ENCODE measurements at regions not wholly inside any gene's neighbourhood (a gene's known extent, or its start where the extent isn't known, plus 50 kb on each side); places are given as distances from the start of the nearest gene placed in this dataset.
"Not testable (repeated sequence)": the region's sequence is repeated elsewhere in the genome, so short reads cannot be mapped to it uniquely, and the experiment has no call there.

GRCh38 chr10:22833353-22833752 lies 94.5 kb upstream of the ARMC3 start:
- H3K4me3 ChIP-seq = no peak overlapping the region
- no peaks in the 10 kb centered on the region for H3K36me3 ChIP-seq
- no peaks in the 10 kb centered on the region for H3K4me1 ChIP-seq
- DNase-seq = no peak
- TF ChIP-seq, protein P1, sequence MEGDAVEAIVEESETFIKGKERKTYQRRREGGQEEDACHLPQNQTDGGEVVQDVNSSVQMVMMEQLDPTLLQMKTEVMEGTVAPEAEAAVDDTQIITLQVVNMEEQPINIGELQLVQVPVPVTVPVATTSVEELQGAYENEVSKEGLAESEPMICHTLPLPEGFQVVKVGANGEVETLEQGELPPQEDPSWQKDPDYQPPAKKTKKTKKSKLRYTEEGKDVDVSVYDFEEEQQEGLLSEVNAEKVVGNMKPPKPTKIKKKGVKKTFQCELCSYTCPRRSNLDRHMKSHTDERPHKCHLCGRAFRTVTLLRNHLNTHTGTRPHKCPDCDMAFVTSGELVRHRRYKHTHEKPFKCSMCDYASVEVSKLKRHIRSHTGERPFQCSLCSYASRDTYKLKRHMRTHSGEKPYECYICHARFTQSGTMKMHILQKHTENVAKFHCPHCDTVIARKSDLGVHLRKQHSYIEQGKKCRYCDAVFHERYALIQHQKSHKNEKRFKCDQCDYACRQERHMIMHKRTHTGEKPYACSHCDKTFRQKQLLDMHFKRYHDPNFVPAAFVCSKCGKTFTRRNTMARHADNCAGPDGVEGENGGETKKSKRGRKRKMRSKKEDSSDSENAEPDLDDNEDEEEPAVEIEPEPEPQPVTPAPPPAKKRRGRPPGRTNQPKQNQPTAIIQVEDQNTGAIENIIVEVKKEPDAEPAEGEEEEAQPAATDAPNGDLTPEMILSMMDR (IDR thresholded peaks at IDR 0.05; ENCODE audit: borderline replicate concordance) = no peak
- intact Hi-C loops (cut with micrococcal nuclease) = no loop called here
- no peak overlapping the region for H3K27ac ChIP-seq (replicated peaks)
- H3K9me3 ChIP-seq (replicated peaks) = no peaks in the 10 kb centered on the region
- H3K27me3 ChIP-seq (ENCODE audit: low read depth) = no peaks in the 10 kb centered on the region

DNA sequence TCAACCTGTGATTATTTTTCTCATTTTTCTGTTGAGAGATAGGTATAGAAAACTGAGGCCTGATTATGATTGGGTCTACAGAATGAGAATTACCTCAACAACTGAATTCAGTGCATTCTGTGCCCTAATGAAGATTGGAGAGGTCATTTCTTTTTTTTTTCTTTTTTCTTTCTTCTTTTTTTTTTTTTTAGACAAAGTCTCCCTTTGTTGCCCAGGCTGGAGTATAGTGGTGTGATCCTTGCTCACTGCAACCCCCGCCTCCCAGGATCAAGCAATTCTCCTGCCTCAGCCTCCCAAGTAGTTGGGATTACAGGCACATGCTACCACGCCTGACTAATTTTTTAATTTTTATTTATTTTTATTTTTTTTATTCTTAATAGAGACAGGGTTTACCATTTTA lies 95.0 kb upstream of the ARMC3 start:
- no peaks in the 10 kb centered on the region for H3K4me1 ChIP-seq
- TF ChIP-seq, protein P1 (IDR thresholded peaks at IDR 0.05; ENCODE audit: borderline replicate concordance) = no peak
- intact Hi-C loops (cut with micrococcal nuclease) = no loop called here
- H3K27ac ChIP-seq (replicated peaks) = no peak overlapping the region
- H3K27me3 ChIP-seq (ENCODE audit: low read depth) = no peaks in the 10 kb centered on the region
- H3K36me3 ChIP-seq = no peaks in the 10 kb centered on the region
- no peak for DNase-seq
- no peak overlapping the region for H3K4me3 ChIP-seq
- H3K9me3 ChIP-seq (replicated peaks) = no peaks in the 10 kb centered on the region

- DNase-seq = no peak
- intact Hi-C loops (cut with micrococcal nuclease) = no loop called here
- Histone ChIP-seq H3K9me3 (replicated peaks) (no peaks in the 10 kb centered on the region), H3K36me3 (no peaks in the 10 kb centered on the region), H3K27ac (replicated peaks) (no peak overlapping the region), H3K4me1 (no peaks in the 10 kb centered on the region), H3K27me3 (ENCODE audit: low read depth) (no peaks in the 10 kb centered on the region), H3K4me3 (no peak overlapping the region)
- TF ChIP-seq, protein P1 (IDR thresholded peaks at IDR 0.05; ENCODE audit: borderline replicate concordance) = no peak
These were observed 95.7 kb upstream of the ARMC3 start for GRCh38 chr10:22832066-22832602.

DNA sequence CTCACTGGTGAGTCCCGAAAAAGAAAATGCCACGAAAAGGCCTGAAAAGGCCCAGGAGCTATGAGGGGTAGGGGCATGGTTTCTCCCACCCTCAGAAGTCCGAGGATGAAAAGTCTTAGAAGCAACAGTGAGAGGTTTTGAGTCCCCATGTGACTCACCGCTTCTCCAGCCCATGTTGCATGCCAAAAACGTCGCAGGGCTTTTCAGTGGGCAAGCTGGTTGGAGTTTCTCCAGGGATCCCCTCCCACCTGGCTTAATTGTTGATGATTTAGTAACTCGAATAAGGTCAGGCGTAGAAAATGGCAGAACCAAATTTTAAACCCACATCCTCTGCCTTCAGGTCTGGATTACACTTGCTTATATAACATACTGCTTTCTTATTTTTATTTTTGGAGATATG lies 96.3 kb upstream of the ARMC3 start:
- DNase-seq = no peak
- H3K4me3 ChIP-seq = no peak overlapping the region
- H3K27ac ChIP-seq (replicated peaks) = no peak overlapping the region
- H3K4me1 ChIP-seq = no peaks in the 10 kb centered on the region
- H3K36me3 ChIP-seq = no peaks in the 10 kb centered on the region
- no peaks in the 10 kb centered on the region for H3K27me3 ChIP-seq (ENCODE audit: low read depth)
- H3K9me3 ChIP-seq (replicated peaks) = no peaks in the 10 kb centered on the region
- TF ChIP-seq, protein P1 (IDR thresholded peaks at IDR 0.05; ENCODE audit: borderline replicate concordance) = no peak
- intact Hi-C loops (cut with micrococcal nuclease) = no loop called here

GRCh38 chr10:22828712-22829111 lies 99.1 kb upstream of the ARMC3 start:
- H3K9me3 ChIP-seq (replicated peaks); H3K27me3 ChIP-seq (ENCODE audit: low read depth); intact Hi-C loops (cut with micrococcal nuclease); DNase-seq; H3K36me3 ChIP-seq; H3K4me3 ChIP-seq; H3K4me1 ChIP-seq: not testable (repeated sequence)
- peak overlapping the region; percentile 25 for H3K27ac ChIP-seq (replicated peaks)

GRCh38 chr10:22825841-22826240 lies 102.0 kb upstream of the ARMC3 start:
- H3K27me3 ChIP-seq (ENCODE audit: low read depth) = no peaks in the 10 kb centered on the region
- no peak overlapping the region for H3K4me3 ChIP-seq
- no peaks in the 10 kb centered on the region for H3K36me3 ChIP-seq
- intact Hi-C loops (cut with micrococcal nuclease) = no loop called here
- H3K4me1 ChIP-seq = no peaks in the 10 kb centered on the region
- no peaks in the 10 kb centered on the region for H3K9me3 ChIP-seq (replicated peaks)
- DNase-seq = peak; percentile 26
- TF ChIP-seq, protein P1 (IDR thresholded peaks at IDR 0.05; ENCODE audit: borderline replicate concordance) = no peak
- H3K27ac ChIP-seq (replicated peaks) = no peak overlapping the region

Data from left ventricle myocardium inferior (tissue), 1 donor.